ENCODE measurements at regions not wholly inside any gene's neighbourhood (a gene's known extent, or its start where the extent isn't known, plus 50 kb on each side); places are given as distances from the start of the nearest gene placed in this dataset.
"Not testable (repeated sequence)": the region's sequence is repeated elsewhere in the genome, so short reads cannot be mapped to it uniquely, and the experiment has no call there.

- in situ Hi-C loops (cut with HindIII; ENCODE audit: low pct_unique_long_range_greater_than_20kb, low sequenced_read_pairs): no loop called here
- BruUV-seq (replicated peaks): no TSS peak
- TF ChIP-seq POLR2AphosphoS5 (IDR thresholded peaks at IDR 0.05; ENCODE audit: low read depth, low read length) (no peak), TCF7L2 (IDR thresholded peaks at IDR 0.05; ENCODE audit: low read depth, low read length) (no peak), CTCF (IDR thresholded peaks at IDR 0.05) (no peak), SIN3A (IDR thresholded peaks at IDR 0.05; ENCODE audit: borderline replicate concordance, insufficient read depth, low read depth, low read length) (no peak), REST (IDR thresholded peaks at IDR 0.05; ENCODE audit: insufficient read depth in 1 of 2, low read depth in 2 of 2, low read length in 1 of 2) (no peak)
- intact Hi-C loops (cut with micrococcal nuclease; ENCODE audit: unreplicated experiment): no loop called here
- no peak overlapping the region for H3K4me3 ChIP-seq (ENCODE audit: low read depth in 2 of 2, low read length in 2 of 2)
- DNase-seq (ENCODE audit: low read depth, low spot score): no peak
- H3K36me3 ChIP-seq (ENCODE audit: control insufficient read depth, insufficient read depth, low read length): no peaks in the 10 kb centered on the region
- no peaks in the 10 kb centered on the region for H3K4me1 ChIP-seq (ENCODE audit: control insufficient read depth, insufficient read depth, low read length)
- H3K9me3 ChIP-seq (ENCODE audit: control insufficient read depth, insufficient read depth, low read depth, low read length): no peaks in the 10 kb centered on the region
- H3K27me3 ChIP-seq (ENCODE audit: control insufficient read depth, insufficient read depth, low read length): no peaks in the 10 kb centered on the region; the same call in 1 of the 2 replicates
- ChIA-PET CTCF (no interaction called here), POLR2A (no interaction called here)
- ATAC-seq: no peak
- H3K27ac ChIP-seq (ENCODE audit: low read length): no peak overlapping the region
Measured at GRCh38 chr2:15759385-15759784, 167.7 kb downstream of the DDX1 start.

GRCh38 chr2:15759791-15760190 lies 168.1 kb downstream of the DDX1 start:
- BruUV-seq (replicated peaks); in situ Hi-C loops (cut with HindIII; ENCODE audit: low pct_unique_long_range_greater_than_20kb, low sequenced_read_pairs); H3K36me3 ChIP-seq (ENCODE audit: control insufficient read depth, insufficient read depth, low read length); H3K27me3 ChIP-seq (ENCODE audit: control insufficient read depth, insufficient read depth, low read length); H3K4me1 ChIP-seq (ENCODE audit: control insufficient read depth, insufficient read depth, low read length); CTCF ChIA-PET; H3K9me3 ChIP-seq (ENCODE audit: control insufficient read depth, insufficient read depth, low read depth, low read length); ATAC-seq; intact Hi-C loops (cut with micrococcal nuclease; ENCODE audit: unreplicated experiment); H3K27ac ChIP-seq (ENCODE audit: low read length); POLR2A ChIA-PET; DNase-seq (ENCODE audit: low read depth, low spot score); H3K4me3 ChIP-seq (ENCODE audit: low read depth in 2 of 2, low read length in 2 of 2): not testable (repeated sequence)

- H3K4me3 ChIP-seq (ENCODE audit: low read depth in 2 of 2, low read length in 2 of 2): no peak overlapping the region
- in situ Hi-C loops (cut with HindIII; ENCODE audit: low pct_unique_long_range_greater_than_20kb, low sequenced_read_pairs) (no loop called here), intact Hi-C loops (cut with micrococcal nuclease; ENCODE audit: unreplicated experiment) (no loop called here)
- TF ChIP-seq REST (IDR thresholded peaks at IDR 0.05; ENCODE audit: insufficient read depth in 1 of 2, low read depth in 2 of 2, low read length in 1 of 2) (no peak), POLR2AphosphoS5 (IDR thresholded peaks at IDR 0.05; ENCODE audit: low read depth, low read length) (no peak), CTCF (IDR thresholded peaks at IDR 0.05) (no peak), SIN3A (IDR thresholded peaks at IDR 0.05; ENCODE audit: borderline replicate concordance, insufficient read depth, low read depth, low read length) (no peak), TCF7L2 (IDR thresholded peaks at IDR 0.05; ENCODE audit: low read depth, low read length) (no peak)
- H3K36me3 ChIP-seq (ENCODE audit: control insufficient read depth, insufficient read depth, low read length): no peaks in the 10 kb centered on the region
- no peak for DNase-seq (ENCODE audit: low read depth, low spot score)
- no TSS peak for BruUV-seq (replicated peaks)
- H3K27ac ChIP-seq (ENCODE audit: low read length): no peak overlapping the region
- CTCF ChIA-PET: no interaction called here
- H3K9me3 ChIP-seq (ENCODE audit: control insufficient read depth, insufficient read depth, low read depth, low read length): no peaks in the 10 kb centered on the region
- no peaks in the 10 kb centered on the region; the same call in 1 of the 2 replicates for H3K27me3 ChIP-seq (ENCODE audit: control insufficient read depth, insufficient read depth, low read length)
- POLR2A ChIA-PET: no interaction called here
- ATAC-seq: no peak
- no peaks in the 10 kb centered on the region for H3K4me1 ChIP-seq (ENCODE audit: control insufficient read depth, insufficient read depth, low read length)
Measured at GRCh38 chr2:15760232-15760910, 168.7 kb downstream of the DDX1 start.
